Prostate gland (tissue), 2 donors: ENCODE measurements at regions not wholly inside any gene's neighbourhood (a gene's known extent, or its start where the extent isn't known, plus 50 kb on each side); places are given as distances from the start of the nearest gene placed in this dataset.

ENCODE experiments used
- DNase-seq: peaks from one replicate; pipeline ENCODE4 v3.0.0-alpha.2; 2019; ENCODE audit warnings: low spot score
- H3K27ac ChIP-seq, 2 donors: fragments of 200-600 bp; sonication (generic); 2 replicates each; pipeline ENCODE4 v1.5.1; 2017 to 2019
- H3K27me3 ChIP-seq: fragments of 200-600 bp; sonication (generic); replicated peaks from 2 replicates; pipeline ENCODE4 v1.5.1; 2019; ENCODE audit not compliant: insufficient read depth
- H3K36me3 ChIP-seq, 2 donors: fragments of 200-600 bp; sonication (generic); 1 replicate in 1 of 2; 2 replicates in 1 of 2; pipeline versions ENCODE4 v1.5.1 to v1.8.1; 2017 to 2019
- H3K4me1 ChIP-seq: fragments of 200-600 bp; sonication (generic); replicated peaks from 2 replicates; pipeline ENCODE4 v1.5.1; 2019
- H3K4me3 ChIP-seq, 2 donors: fragments of 200-600 bp; sonication (generic); 2 replicates each; pipeline ENCODE4 v1.5.1; 2017 to 2019
- H3K9me3 ChIP-seq: fragments of 200-600 bp; sonication (generic); 2 replicates; pipeline ENCODE4 v1.5.1; 2017
- CTCF ChIP-seq, 4 experiments: fragments of 200-600 bp in 2 of 4; fragments of 450-650 bp in 2 of 4; sonication (generic) in 2 of 4; IDR thresholded peaks; 1 replicate in 3 of 4; 2 replicates in 1 of 4; pipeline ENCODE4 v1.5.1; 2016 to 2019; ENCODE audit warnings: antibody characterized with exemption in 4 of 4, mild to moderate bottlenecking in 2 of 4, moderate library complexity in 2 of 4
- POLR2A ChIP-seq: fragments of 450-650 bp; IDR thresholded peaks from one replicate; pipeline ENCODE4 v1.6.1; 2016; ENCODE audit warnings: antibody characterized with exemption, mild to moderate bottlenecking
- POLR2AphosphoS5 ChIP-seq: sonication (generic); formaldehyde crosslinking; IDR thresholded peaks from one replicate; pipeline ENCODE4 v1.6.1; 2017; ENCODE audit warnings: antibody characterized with exemption
- WGBS: methylation state at CpG from one replicate; pipeline ENCODE4 v1.1.5; 2018; 5-methylcytosine and 5-hydroxymethylcytosine counted together
- intact Hi-C: fragments of 100-400 bp; cut with DNase I; formaldehyde crosslinking; loops from one replicate; pipeline ENCODE4 v1.14.2; 2022

GRCh38 chr13:74024856-74025255 is 109.3 kb downstream of the KLF12 start:
- Histone ChIP-seq H3K9me3 (no peaks in the 10 kb centered on the region), H3K27ac (no peak overlapping the region), H3K4me1 (no peaks in the 10 kb centered on the region), H3K36me3 (no peaks in the 10 kb centered on the region), H3K4me3 (no peak overlapping the region), H3K27me3 (no peaks in the 10 kb centered on the region)
- intact Hi-C loops, result no loop called here
- TF ChIP-seq POLR2A (no peak), POLR2AphosphoS5 (no peak), CTCF (IDR thresholded peaks at IDR 0.05) (no peak)
- no peak for DNase-seq

- DNase-seq, result no peak
- intact Hi-C loops, result no loop called here
- Histone ChIP-seq H3K4me3 (no peak overlapping the region), H3K36me3 (no peaks in the 10 kb centered on the region), H3K4me1 (no peaks in the 10 kb centered on the region), H3K9me3 (no peaks in the 10 kb centered on the region), H3K27ac (no peak overlapping the region), H3K27me3 (no peaks in the 10 kb centered on the region)
- no peak for TF ChIP-seq CTCF (IDR thresholded peaks at IDR 0.05)
- no peak for TF ChIP-seq POLR2AphosphoS5
- no peak for TF ChIP-seq POLR2A
- WGBS, result 72% methylated on average over 4 of the region's 4 CpGs
These were observed 109.9 kb downstream of the KLF12 start for GRCh38 chr13:74024314-74024713.

- Histone ChIP-seq H3K4me1 (no peaks in the 10 kb centered on the region), H3K36me3 (no peaks in the 10 kb centered on the region), H3K27me3 (no peaks in the 10 kb centered on the region), H3K4me3 (no peak overlapping the region), H3K9me3 (no peaks in the 10 kb centered on the region), H3K27ac (no peak overlapping the region)
- TF ChIP-seq POLR2A (no peak), CTCF (IDR thresholded peaks at IDR 0.05) (no peak), POLR2AphosphoS5 (no peak)
- intact Hi-C loops, result no loop called here
- no peak for DNase-seq
- 100% methylated on average over 2 of the region's 2 CpGs for WGBS
These were observed 110.7 kb downstream of the KLF12 start for GRCh38 chr13:74023484-74023883.

- H3K27ac ChIP-seq, result no peak overlapping the region
- DNase-seq, result no peak
- intact Hi-C loops, result no loop called here
These were observed 112.7 kb downstream of the KLF12 start for GRCh38 chr13:74021505-74021904.

More at GRCh38 chr13:74021505-74021904, 112.7 kb downstream of the KLF12 start:
- Histone ChIP-seq H3K36me3 (no peaks in the 10 kb centered on the region), H3K9me3 (no peaks in the 10 kb centered on the region), H3K4me1 (no peaks in the 10 kb centered on the region), H3K27me3 (no peaks in the 10 kb centered on the region), H3K4me3 (no peak overlapping the region)
- TF ChIP-seq POLR2AphosphoS5 (no peak), POLR2A (no peak), CTCF (IDR thresholded peaks at IDR 0.05) (no peak)
- 92% methylated on average over 2 of the region's 2 CpGs for WGBS
